Sigmoid colon (tissue), 3 donors: ENCODE measurements at regions not wholly inside any gene's neighbourhood (a gene's known extent, or its start where the extent isn't known, plus 50 kb on each side); places are given as distances from the start of the nearest gene placed in this dataset.

Source experiments
- CTCF ChIP-seq, 4 experiments: fragments of 450-650 bp in 3 of 4; fragments of 200-600 bp in 1 of 4; IDR thresholded peaks; one replicate each; pipeline ENCODE4 v1.5.1; 2016 to 2019; ENCODE audit warnings: antibody characterized with exemption in 4 of 4, mild to moderate bottlenecking in 3 of 4, moderate library complexity in 2 of 4
- POLR2A ChIP-seq, 2 donors: fragments of 450-650 bp; IDR thresholded peaks; one replicate each; pipeline ENCODE4 v1.6.1; 2016; ENCODE audit warnings: antibody characterized with exemption in 2 of 2, mild to moderate bottlenecking in 2 of 2, moderate library complexity in 2 of 2

DNA sequence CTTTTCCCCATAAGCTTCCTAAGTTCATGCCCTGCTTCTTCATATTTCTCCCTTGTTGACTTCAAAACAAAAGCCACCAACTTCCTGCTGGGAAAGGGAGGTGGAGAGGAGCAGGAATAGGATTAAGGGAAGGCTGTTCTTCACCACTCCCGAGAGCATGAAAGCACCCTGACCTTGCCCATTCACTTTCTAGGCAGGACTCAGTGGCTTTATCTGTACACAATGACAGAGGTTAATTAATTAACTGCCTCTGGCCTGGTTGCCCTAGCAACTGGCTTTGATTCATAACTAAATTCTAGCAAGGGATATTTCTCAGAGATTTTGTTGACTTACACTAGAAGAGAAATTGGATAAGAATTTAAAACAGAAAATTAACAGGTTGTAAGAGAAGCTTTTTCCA lies 396.8 kb downstream of the RPS29 start:
- no peak for TF ChIP-seq POLR2A (IDR thresholded peaks at IDR 0.05)
- no peak for TF ChIP-seq CTCF (IDR thresholded peaks at IDR 0.05)
